ENCODE measurements at regions not wholly inside any gene's neighbourhood (a gene's known extent, or its start where the extent isn't known, plus 50 kb on each side); places are given as distances from the start of the nearest gene placed in this dataset.
A peak's percentile ranks its signal among the peaks of the same experiment; 100 is the strongest.

DNA sequence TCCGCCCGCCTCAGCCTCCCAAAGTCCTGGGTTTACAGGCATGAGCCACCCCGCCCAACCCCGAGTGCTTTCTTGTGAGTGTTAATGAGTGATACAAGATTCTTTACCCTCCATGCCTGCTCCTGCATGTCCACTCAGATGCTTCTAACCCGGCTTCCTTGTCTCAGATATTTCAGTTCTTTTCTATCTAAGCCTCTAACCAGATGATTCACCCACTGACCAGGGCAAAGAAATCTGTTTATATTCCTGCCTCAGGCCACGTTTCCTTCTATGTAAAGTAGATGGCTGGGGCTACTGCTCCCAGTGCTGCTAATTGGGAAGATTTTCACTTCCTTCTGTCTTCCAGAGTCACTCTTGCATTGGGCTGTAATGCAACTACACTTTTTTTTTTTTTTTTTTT, 395.1 kb upstream of the ANKRD30A start:
- H3K4me3 ChIP-seq (ENCODE audit: low read depth, low read length) = no peak overlapping the region

DNA sequence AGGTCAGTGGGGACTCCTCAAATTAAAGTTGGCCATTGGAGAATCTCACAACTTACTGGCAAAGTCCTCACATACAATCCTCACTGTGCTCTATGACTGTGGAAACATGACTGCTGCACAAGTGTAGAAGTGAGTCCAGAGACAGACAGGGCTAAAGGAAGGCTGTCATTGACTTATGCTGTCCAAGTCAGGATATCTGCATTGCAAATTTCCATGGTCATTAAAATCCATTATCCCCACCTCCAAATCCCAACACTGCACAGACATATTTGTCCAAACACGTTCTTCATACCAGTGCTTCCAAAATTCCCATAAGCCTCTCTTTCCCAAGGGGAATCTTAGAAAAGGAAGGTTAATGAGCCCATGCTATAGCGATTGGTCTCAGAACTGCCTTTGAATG, 396.8 kb upstream of the ANKRD30A start:
- H3K4me3 ChIP-seq (ENCODE audit: low read depth, low read length) = no peak overlapping the region
- no peak for TF ChIP-seq CTCF (IDR thresholded peaks at IDR 0.05; ENCODE audit: low read depth, low read length)
- no peak for DNase-seq
- H3K27ac ChIP-seq = no peak overlapping the region
- H3K36me3 ChIP-seq = no peaks in the 10 kb centered on the region
- no peaks in the 10 kb centered on the region for H3K27me3 ChIP-seq (ENCODE audit: insufficient read depth, low read depth, severe bottlenecking)
- H3K9me3 ChIP-seq (ENCODE audit: severe bottlenecking) = no peaks in the 10 kb centered on the region

More for the DNA sequence above, 395.1 kb upstream of the ANKRD30A start:
- Histone ChIP-seq H3K9me3 (ENCODE audit: severe bottlenecking) (no peaks in the 10 kb centered on the region), H3K36me3 (no peaks in the 10 kb centered on the region), H3K27me3 (ENCODE audit: insufficient read depth, low read depth, severe bottlenecking) (no peaks in the 10 kb centered on the region), H3K27ac (no peak overlapping the region)
- TF ChIP-seq CTCF (IDR thresholded peaks at IDR 0.05; ENCODE audit: low read depth, low read length) = no peak
- no peak for DNase-seq

GRCh38 chr10:36725581-36726520, 399.5 kb upstream of the ANKRD30A start:
- Histone ChIP-seq H3K27me3 (ENCODE audit: insufficient read depth, low read depth, severe bottlenecking) (no peaks in the 10 kb centered on the region), H3K9me3 (ENCODE audit: severe bottlenecking) (no peaks in the 10 kb centered on the region), H3K4me3 (ENCODE audit: low read depth, low read length) (no peak overlapping the region), H3K27ac (no peak overlapping the region), H3K36me3 (no peaks in the 10 kb centered on the region)
- TF ChIP-seq CTCF (IDR thresholded peaks at IDR 0.05; ENCODE audit: low read depth, low read length) = peak; percentile 72
- peak; percentile 82 for DNase-seq

DNA sequence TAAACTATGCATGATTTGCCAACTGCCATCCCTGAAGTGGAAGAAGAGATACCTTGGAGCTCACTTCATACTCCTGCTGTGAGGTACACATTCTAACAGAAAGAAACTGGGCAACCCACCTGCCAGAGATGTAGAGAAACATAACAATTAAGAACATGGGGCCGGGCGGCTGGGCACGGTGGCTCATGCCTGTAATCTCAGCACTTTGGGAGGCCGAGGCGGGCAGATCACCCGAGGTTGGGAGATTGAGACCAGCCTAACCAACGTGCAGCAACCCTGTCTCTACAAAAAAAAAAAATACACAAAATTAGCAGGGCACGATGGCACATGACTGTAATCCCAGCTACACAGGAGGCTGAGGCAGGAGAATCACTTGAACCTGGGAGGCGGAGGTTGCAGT, 402.6 kb upstream of the ANKRD30A start:
- H3K36me3 ChIP-seq = no peaks in the 10 kb centered on the region
- no peaks in the 10 kb centered on the region for H3K27me3 ChIP-seq (ENCODE audit: insufficient read depth, low read depth, severe bottlenecking)
- H3K27ac ChIP-seq = no peak overlapping the region
- DNase-seq = no peak
- no peak for TF ChIP-seq CTCF (IDR thresholded peaks at IDR 0.05; ENCODE audit: low read depth, low read length)
- H3K9me3 ChIP-seq (ENCODE audit: severe bottlenecking) = no peaks in the 10 kb centered on the region
- no peak overlapping the region for H3K4me3 ChIP-seq (ENCODE audit: low read depth, low read length)

DNA sequence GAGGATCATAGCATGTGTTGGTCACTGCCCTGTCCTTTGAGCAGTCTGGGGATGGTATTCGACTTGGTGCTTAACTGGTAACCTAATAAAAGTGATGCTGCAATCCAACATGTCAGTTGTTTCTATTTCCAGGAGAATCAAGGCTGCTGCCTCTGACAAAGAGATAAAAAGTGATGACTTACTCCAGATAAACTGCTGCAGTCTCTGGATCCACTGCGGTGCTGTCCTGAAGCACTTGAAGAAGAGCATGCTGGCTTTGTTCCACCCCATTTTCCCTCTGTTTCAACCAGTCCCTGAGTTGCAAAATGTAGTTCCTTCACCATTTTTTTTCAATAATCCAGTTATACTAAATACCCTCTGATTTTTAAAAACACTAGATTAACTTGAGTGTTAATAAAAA, 403.5 kb upstream of the ANKRD30A start:
- Histone ChIP-seq H3K4me3 (ENCODE audit: low read depth, low read length) (no peak overlapping the region), H3K36me3 (no peaks in the 10 kb centered on the region), H3K27ac (no peak overlapping the region), H3K9me3 (ENCODE audit: severe bottlenecking) (no peaks in the 10 kb centered on the region), H3K27me3 (ENCODE audit: insufficient read depth, low read depth, severe bottlenecking) (no peaks in the 10 kb centered on the region)
- no peak for DNase-seq
- TF ChIP-seq CTCF (IDR thresholded peaks at IDR 0.05; ENCODE audit: low read depth, low read length) = no peak
